Ishikawa (cell line): ENCODE measurements at regions not wholly inside any gene's neighbourhood (a gene's known extent, or its start where the extent isn't known, plus 50 kb on each side); places are given as distances from the start of the nearest gene placed in this dataset.

Experiments
- CREB1 ChIP-seq: IDR thresholded peaks from 2 replicates; pipeline ENCODE4 v1.6.1; 2012; ENCODE audit warnings: low read depth
- EGR1 ChIP-seq: IDR thresholded peaks from 2 replicates; pipeline ENCODE4 v1.6.1; 2012
- RAD21 ChIP-seq: IDR thresholded peaks from 2 replicates; pipeline ENCODE4 v1.6.1; 2012; ENCODE audit warnings: low read depth
- REST ChIP-seq: IDR thresholded peaks from 2 replicates; pipeline ENCODE4 v1.6.1; 2012; ENCODE audit warnings: low read depth, mild to moderate bottlenecking
- TAF1 ChIP-seq: IDR thresholded peaks from 2 replicates; pipeline ENCODE4 v1.6.1; 2012; ENCODE audit warnings: low read depth, mild to moderate bottlenecking
- TCF12 ChIP-seq: IDR thresholded peaks from 2 replicates; pipeline ENCODE4 v1.6.1; 2012; ENCODE audit warnings: low read depth
- TEAD4 ChIP-seq: IDR thresholded peaks from 2 replicates; pipeline ENCODE4 v1.6.1; 2012
- USF1 ChIP-seq: IDR thresholded peaks from 2 replicates; pipeline ENCODE4 v1.6.1; 2012
- YY1 ChIP-seq: IDR thresholded peaks from 2 replicates; pipeline ENCODE4 v1.6.1; 2012; ENCODE audit warnings: low read depth

- TF ChIP-seq CREB1 (no peak), RAD21 (no peak), USF1 (no peak), REST (no peak), YY1 (no peak), TAF1 (no peak), TCF12 (no peak), EGR1 (no peak), TEAD4 (no peak)
Measured at GRCh38 chr3:25293736-25294135, 134.3 kb upstream of the RARB start.
